NCI-H2171 (cell line): ENCODE measurements at regions not wholly inside any gene's neighbourhood (a gene's known extent, or its start where the extent isn't known, plus 50 kb on each side); places are given as distances from the start of the nearest gene placed in this dataset.

Experiments
- DNase-seq: peaks from one replicate; lab custom pipeline; 2025; lab: John Stamatoyannopoulos, UW

- no peak for DNase-seq
Measured at GRCh38 chr12:67151886-67152285, 117.3 kb upstream of the CAND1 start.

GRCh38 chr12:67152451-67152850 is 116.7 kb upstream of the CAND1 start:
- DNase-seq: no peak

- DNase-seq: no peak
Measured at GRCh38 chr12:67154901-67155300, 114.3 kb upstream of the CAND1 start.

GRCh38 chr12:67155863-67156262 is 113.3 kb upstream of the CAND1 start:
- DNase-seq: no peak

GRCh38 chr12:67161322-67161918 is 107.7 kb upstream of the CAND1 start:
- DNase-seq: no peak

GRCh38 chr12:67173258-67173657 is 95.9 kb upstream of the CAND1 start:
- DNase-seq: no peak

- DNase-seq: no peak
Measured at GRCh38 chr12:67182551-67182950, 86.6 kb upstream of the CAND1 start.

GRCh38 chr12:67193704-67194103 is 75.5 kb upstream of the CAND1 start:
- DNase-seq: no peak

GRCh38 chr12:67200386-67200785 is 68.8 kb upstream of the CAND1 start:
- no peak for DNase-seq

GRCh38 chr12:67202011-67202677 is 67.0 kb upstream of the CAND1 start:
- no peak for DNase-seq

GRCh38 chr12:67202678-67203012 is 66.5 kb upstream of the CAND1 start:
- no peak for DNase-seq

- DNase-seq: no peak
Measured at GRCh38 chr12:67208281-67209067, 60.7 kb upstream of the CAND1 start.

- DNase-seq: no peak
Measured at GRCh38 chr12:67211029-67211428, 58.1 kb upstream of the CAND1 start.

- DNase-seq: no peak
Measured at GRCh38 chr12:67211494-67211893, 57.7 kb upstream of the CAND1 start.

GRCh38 chr12:67217647-67218046 is 51.5 kb upstream of the CAND1 start:
- DNase-seq: no peak
